ENCODE measurements at regions not wholly inside any gene's neighbourhood (a gene's known extent, or its start where the extent isn't known, plus 50 kb on each side); places are given as distances from the start of the nearest gene placed in this dataset.

GRCh38 chr1:215472723-215473122 lies 94.4 kb upstream of the KCTD3 start:
- no peak for DNase-seq (ENCODE audit: low read depth)
- TF ChIP-seq, protein P1, sequence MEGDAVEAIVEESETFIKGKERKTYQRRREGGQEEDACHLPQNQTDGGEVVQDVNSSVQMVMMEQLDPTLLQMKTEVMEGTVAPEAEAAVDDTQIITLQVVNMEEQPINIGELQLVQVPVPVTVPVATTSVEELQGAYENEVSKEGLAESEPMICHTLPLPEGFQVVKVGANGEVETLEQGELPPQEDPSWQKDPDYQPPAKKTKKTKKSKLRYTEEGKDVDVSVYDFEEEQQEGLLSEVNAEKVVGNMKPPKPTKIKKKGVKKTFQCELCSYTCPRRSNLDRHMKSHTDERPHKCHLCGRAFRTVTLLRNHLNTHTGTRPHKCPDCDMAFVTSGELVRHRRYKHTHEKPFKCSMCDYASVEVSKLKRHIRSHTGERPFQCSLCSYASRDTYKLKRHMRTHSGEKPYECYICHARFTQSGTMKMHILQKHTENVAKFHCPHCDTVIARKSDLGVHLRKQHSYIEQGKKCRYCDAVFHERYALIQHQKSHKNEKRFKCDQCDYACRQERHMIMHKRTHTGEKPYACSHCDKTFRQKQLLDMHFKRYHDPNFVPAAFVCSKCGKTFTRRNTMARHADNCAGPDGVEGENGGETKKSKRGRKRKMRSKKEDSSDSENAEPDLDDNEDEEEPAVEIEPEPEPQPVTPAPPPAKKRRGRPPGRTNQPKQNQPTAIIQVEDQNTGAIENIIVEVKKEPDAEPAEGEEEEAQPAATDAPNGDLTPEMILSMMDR (IDR thresholded peaks at IDR 0.05; ENCODE audit: insufficient read depth, low read depth, low read length, missing control alignments), result no peak
- H3K4me3 ChIP-seq (ENCODE audit: low read depth, low read length), result no peak overlapping the region

- DNase-seq (ENCODE audit: low read depth), result no peak
- TF ChIP-seq, protein P1 (IDR thresholded peaks at IDR 0.05; ENCODE audit: insufficient read depth, low read depth, low read length, missing control alignments), result no peak
- no peak overlapping the region for H3K4me3 ChIP-seq (ENCODE audit: low read depth, low read length)
These were observed 93.2 kb upstream of the KCTD3 start for GRCh38 chr1:215473943-215474342.

DNA sequence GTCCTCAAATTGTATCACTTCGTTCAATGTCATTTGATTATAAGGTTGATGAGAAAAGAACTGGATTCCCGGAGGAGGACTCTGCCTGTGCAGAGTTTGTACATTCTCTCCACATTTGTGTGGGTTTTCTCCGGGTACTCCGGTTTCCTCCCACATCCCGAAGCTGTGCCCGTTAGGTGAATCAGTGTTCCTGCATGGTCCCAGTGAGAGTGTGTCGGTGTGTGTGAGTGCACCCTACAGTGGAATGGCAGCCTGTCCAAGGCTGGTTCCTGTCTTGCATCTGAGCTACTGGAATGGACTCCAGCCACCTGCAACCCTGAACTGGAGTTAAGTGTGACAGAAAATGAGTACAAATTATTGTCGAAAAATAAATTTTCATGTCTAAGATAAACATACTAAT lies 92.2 kb upstream of the KCTD3 start:
- H3K4me3 ChIP-seq (ENCODE audit: low read depth, low read length), result no peak overlapping the region
- TF ChIP-seq, protein P1 (IDR thresholded peaks at IDR 0.05; ENCODE audit: insufficient read depth, low read depth, low read length, missing control alignments), result no peak
- DNase-seq (ENCODE audit: low read depth), result no peak

DNA sequence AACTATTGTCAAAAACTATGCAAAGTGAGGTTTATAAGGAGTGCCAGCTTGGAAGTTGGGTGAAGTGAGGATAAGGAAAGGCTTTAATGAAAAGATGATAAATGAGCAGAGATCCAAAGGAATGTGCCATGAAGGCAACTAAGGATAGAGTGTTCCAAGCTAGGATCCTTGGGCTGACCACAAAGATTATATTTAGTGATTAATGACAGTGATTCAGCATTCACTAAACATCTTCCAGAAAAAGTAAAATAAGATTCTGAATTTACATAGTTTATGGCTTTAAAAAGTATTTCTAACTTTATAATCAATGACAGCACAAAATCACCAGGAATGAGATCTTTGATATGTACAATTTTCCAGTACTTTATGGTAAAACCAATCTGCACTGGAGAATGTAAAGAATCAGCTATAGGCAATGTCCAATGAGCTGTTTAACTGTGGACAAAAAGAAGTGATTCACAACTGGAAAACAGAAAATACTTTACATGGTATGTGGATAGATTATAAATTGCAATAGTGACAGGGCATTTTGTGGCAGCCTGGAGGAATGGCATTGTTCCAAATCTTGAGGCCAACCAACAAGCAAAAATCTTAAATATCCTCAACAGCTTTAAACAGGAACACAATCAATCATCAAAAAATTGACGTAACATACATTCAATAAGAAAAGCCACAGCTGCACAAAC lies 91.2 kb upstream of the KCTD3 start:
- no peak overlapping the region for H3K4me3 ChIP-seq (ENCODE audit: low read depth, low read length)
- TF ChIP-seq, protein P1 (IDR thresholded peaks at IDR 0.05; ENCODE audit: insufficient read depth, low read depth, low read length, missing control alignments), result no peak
- no peak for DNase-seq (ENCODE audit: low read depth)

GRCh38 chr1:215476541-215476940 lies 90.6 kb upstream of the KCTD3 start:
- TF ChIP-seq, protein P1 (IDR thresholded peaks at IDR 0.05; ENCODE audit: insufficient read depth, low read depth, low read length, missing control alignments), result no peak
- no peak for DNase-seq (ENCODE audit: low read depth)
- H3K4me3 ChIP-seq (ENCODE audit: low read depth, low read length), result no peak overlapping the region

DNA sequence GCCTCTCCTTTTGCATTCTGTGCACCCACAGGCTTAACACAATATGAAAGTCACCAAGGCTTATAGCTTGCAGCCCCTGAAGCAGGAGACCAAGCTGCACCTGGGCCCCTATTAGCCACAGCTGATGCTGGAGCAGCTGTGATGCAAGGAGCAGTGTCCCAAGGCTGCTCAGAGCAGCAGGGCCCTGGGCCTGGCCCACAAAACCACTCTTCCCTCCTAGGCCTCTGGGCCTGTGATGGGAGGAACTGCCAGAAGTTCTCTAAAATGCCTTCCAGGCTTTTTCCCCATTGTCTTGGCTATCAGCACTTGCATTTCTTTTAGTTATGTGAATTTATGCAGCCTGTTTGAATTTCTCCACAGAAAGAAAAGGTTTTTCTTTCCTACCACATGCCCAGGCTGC lies 89.5 kb upstream of the KCTD3 start:
- DNase-seq (ENCODE audit: low read depth), result no peak
- TF ChIP-seq, protein P1 (IDR thresholded peaks at IDR 0.05; ENCODE audit: insufficient read depth, low read depth, low read length, missing control alignments), result no peak
- no peak overlapping the region for H3K4me3 ChIP-seq (ENCODE audit: low read depth, low read length)

DNA sequence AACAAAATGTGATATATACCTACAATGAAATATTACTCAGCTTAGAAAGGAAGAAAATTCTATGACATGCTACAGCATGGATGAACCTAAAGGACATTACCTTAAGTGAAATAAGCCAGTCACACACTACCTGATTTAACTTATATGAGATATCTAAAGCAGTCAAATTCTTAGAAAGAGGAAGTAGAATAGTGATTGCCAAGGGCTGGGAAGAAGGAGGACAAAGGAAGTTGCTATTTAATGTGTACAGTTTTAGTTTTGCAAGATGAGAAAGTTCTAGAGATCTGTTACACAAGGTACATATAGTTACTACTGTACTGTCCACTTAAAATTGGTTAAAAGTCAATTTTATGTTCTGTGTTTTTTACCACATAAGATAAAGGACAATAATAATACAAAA lies 87.5 kb upstream of the KCTD3 start:
- DNase-seq (ENCODE audit: low read depth), result no peak
- no peak overlapping the region for H3K4me3 ChIP-seq (ENCODE audit: low read depth, low read length)
- TF ChIP-seq, protein P1 (IDR thresholded peaks at IDR 0.05; ENCODE audit: insufficient read depth, low read depth, low read length, missing control alignments), result no peak
